Sigmoid colon (tissue), 4 donors: ENCODE measurements at regions not wholly inside any gene's neighbourhood (a gene's known extent, or its start where the extent isn't known, plus 50 kb on each side); places are given as distances from the start of the nearest gene placed in this dataset.
"Not testable (repeated sequence)": the region's sequence is repeated elsewhere in the genome, so short reads cannot be mapped to it uniquely, and the experiment has no call there.

Experiments
- CTCF ChIP-seq, 4 experiments: fragments of 450-650 bp in 3 of 4; fragments of 200-600 bp in 1 of 4; IDR thresholded peaks; one replicate each; pipeline ENCODE4 v1.5.1; 2016 to 2019; ENCODE audit warnings: antibody characterized with exemption in 4 of 4, mild to moderate bottlenecking in 3 of 4, moderate library complexity in 2 of 4
- EP300 ChIP-seq, 4 donors: sonication (generic); formaldehyde crosslinking; IDR thresholded peaks; one replicate each; pipeline ENCODE4 v1.6.1; 2017; ENCODE audit warnings: antibody characterized with exemption in 4 of 4
- POLR2A ChIP-seq, 2 donors: fragments of 450-650 bp; IDR thresholded peaks; one replicate each; pipeline ENCODE4 v1.6.1; 2016; ENCODE audit warnings: antibody characterized with exemption in 2 of 2, mild to moderate bottlenecking in 2 of 2, moderate library complexity in 2 of 2
- POLR2AphosphoS5 ChIP-seq, 4 donors: sonication (generic); formaldehyde crosslinking; IDR thresholded peaks; one replicate each; pipeline ENCODE4 v1.6.1; 2017; ENCODE audit warnings: antibody characterized with exemption in 4 of 4

DNA sequence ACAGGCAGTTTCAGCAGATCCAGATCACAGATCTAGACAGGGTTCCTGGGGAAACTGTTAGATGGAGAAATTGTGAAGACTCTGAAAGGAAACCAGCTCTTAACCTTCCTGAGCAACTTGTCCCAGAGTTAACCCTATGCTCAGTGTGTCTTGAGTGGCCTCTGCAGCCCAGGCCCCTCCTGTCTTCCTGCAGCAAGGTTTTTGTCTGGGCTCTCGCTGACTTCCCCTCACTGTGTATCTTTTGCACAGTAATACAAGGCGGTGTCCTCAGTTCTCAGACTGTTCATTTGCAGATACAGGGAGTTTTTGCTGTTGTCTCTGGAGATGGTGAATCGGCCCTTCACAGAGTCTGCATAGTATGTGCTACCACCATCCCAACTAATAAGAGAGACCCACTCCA is 943.6 kb downstream of the TMEM121 start:
- not testable (repeated sequence) for TF ChIP-seq EP300, CTCF, POLR2A, POLR2AphosphoS5 (IDR thresholded peaks at IDR 0.05)
